ENCODE measurements at regions not wholly inside any gene's neighbourhood (a gene's known extent, or its start where the extent isn't known, plus 50 kb on each side); places are given as distances from the start of the nearest gene placed in this dataset.
A peak's percentile ranks its signal among the peaks of the same experiment; 100 is the strongest.

DNA sequence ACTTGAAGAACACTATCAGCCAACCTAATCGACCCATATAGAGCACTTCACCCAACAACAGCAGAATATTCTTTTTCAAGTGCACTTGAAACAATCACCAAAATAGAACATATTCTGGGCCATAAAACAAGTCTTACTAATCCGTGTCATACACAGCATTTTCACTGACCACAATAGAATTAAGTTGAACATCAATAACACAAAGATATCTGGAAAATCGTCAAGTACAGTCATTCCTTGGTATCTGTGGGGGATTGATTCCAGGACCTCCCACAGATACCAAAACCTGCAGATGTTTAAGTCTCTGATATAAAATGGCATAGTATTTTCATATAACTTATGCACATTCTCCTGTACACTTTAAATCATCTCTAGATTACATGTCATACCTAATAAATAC, 295.7 kb downstream of the BCL11B start:
- Mint-ChIP-seq H3K4me3 (no peak overlapping the region), H3K9me3 (peaks cover 12% of the 10 kb centered on the region), H3K27ac (no peak overlapping the region), H3K36me3 (ENCODE audit: low read depth) (no peaks in the 10 kb centered on the region), H3K4me1 (peaks cover 9% of the 10 kb centered on the region), H3K27me3 (ENCODE audit: insufficient read depth) (no peaks in the 10 kb centered on the region)
- no peaks in the 10 kb centered on the region for H3K9me3 ChIP-seq (ENCODE audit: control insufficient read depth, low read length)
- H3K4me3 ChIP-seq (ENCODE audit: low read length) = no peak overlapping the region
- H3K4me1 ChIP-seq (ENCODE audit: control insufficient read depth, insufficient read depth, low read length) = no peaks in the 10 kb centered on the region
- no peaks in the 10 kb centered on the region for H3K27me3 ChIP-seq (ENCODE audit: control insufficient read depth, insufficient read depth, low read length, poor library complexity, severe bottlenecking)
- H3K27ac ChIP-seq (ENCODE audit: low read depth, low read length) = no peak overlapping the region
- TF ChIP-seq, protein P1, sequence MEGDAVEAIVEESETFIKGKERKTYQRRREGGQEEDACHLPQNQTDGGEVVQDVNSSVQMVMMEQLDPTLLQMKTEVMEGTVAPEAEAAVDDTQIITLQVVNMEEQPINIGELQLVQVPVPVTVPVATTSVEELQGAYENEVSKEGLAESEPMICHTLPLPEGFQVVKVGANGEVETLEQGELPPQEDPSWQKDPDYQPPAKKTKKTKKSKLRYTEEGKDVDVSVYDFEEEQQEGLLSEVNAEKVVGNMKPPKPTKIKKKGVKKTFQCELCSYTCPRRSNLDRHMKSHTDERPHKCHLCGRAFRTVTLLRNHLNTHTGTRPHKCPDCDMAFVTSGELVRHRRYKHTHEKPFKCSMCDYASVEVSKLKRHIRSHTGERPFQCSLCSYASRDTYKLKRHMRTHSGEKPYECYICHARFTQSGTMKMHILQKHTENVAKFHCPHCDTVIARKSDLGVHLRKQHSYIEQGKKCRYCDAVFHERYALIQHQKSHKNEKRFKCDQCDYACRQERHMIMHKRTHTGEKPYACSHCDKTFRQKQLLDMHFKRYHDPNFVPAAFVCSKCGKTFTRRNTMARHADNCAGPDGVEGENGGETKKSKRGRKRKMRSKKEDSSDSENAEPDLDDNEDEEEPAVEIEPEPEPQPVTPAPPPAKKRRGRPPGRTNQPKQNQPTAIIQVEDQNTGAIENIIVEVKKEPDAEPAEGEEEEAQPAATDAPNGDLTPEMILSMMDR (conservative IDR thresholded peaks at IDR 0.05) = no peak
- no peaks in the 10 kb centered on the region for H3K36me3 ChIP-seq (ENCODE audit: control insufficient read depth, insufficient read depth, low read length)
- no peak for DNase-seq
- WGBS, 2 experiments (ENCODE audit: insufficient coverage in 1 of 2, insufficient read length in 1 of 2) = 82 to 91% methylated on average over 2 to 3 of the region's 3 CpGs
- H3K9ac ChIP-seq (ENCODE audit: extremely low read depth, low read length, poor library complexity, severe bottlenecking) = no peak overlapping the region

DNA sequence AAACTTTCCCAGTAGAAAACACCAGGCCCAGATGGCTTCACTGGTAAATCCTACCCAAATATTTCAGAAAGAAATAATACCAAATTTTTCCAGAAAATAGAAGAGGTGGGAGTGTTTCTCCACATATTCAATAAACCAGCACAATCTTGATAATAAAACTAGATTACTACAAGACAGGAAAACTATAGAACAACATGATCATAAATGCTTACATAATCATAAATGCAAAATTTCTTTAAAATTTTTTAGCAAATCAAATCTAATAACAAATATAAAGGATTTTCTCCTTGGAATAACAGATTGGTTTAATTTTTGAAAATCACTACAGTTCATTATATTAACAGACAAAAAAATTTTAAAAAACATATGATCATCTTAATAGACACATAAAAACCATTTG, 294.5 kb downstream of the BCL11B start:
- no peak for DNase-seq
- H3K4me3 ChIP-seq (ENCODE audit: low read length) = no peak overlapping the region
- no peaks in the 10 kb centered on the region for H3K27me3 Mint-ChIP-seq (ENCODE audit: insufficient read depth)
- peaks cover 12% of the 10 kb centered on the region for H3K9me3 Mint-ChIP-seq
- H3K4me1 ChIP-seq (ENCODE audit: control insufficient read depth, insufficient read depth, low read length) = peaks cover 4% of the 10 kb centered on the region
- no peaks in the 10 kb centered on the region for H3K27me3 ChIP-seq (ENCODE audit: control insufficient read depth, insufficient read depth, low read length, poor library complexity, severe bottlenecking)
- H3K27ac Mint-ChIP-seq = no peak overlapping the region
- H3K9me3 ChIP-seq (ENCODE audit: control insufficient read depth, low read length) = no peaks in the 10 kb centered on the region
- peaks cover 10% of the 10 kb centered on the region for H3K4me1 Mint-ChIP-seq
- TF ChIP-seq, protein P1 (conservative IDR thresholded peaks at IDR 0.05) = no peak
- H3K36me3 Mint-ChIP-seq (ENCODE audit: low read depth) = no peaks in the 10 kb centered on the region
- no peak overlapping the region for H3K9ac ChIP-seq (ENCODE audit: extremely low read depth, low read length, poor library complexity, severe bottlenecking)
- H3K4me3 Mint-ChIP-seq = no peak overlapping the region
- no peak overlapping the region for H3K27ac ChIP-seq (ENCODE audit: low read depth, low read length)
- no peaks in the 10 kb centered on the region for H3K36me3 ChIP-seq (ENCODE audit: control insufficient read depth, insufficient read depth, low read length)

DNA sequence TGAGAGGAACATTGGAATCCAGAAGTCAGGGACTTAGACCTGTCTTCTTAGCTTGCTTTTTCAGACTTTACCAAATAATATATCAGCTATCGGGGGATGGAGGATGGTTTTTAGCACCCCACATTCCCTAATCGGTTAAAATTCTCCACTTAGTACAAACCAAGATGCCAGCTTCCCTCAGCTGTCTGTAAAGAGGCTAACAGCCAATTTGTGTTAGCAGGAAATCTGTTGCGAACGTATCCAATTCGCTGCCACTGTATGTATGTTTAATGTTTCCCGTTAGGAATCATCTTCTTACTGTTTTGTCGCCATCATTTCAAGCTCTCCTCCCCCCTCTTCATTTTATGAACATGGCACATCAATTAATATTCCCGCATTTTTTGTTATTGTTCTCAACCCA, 289.0 kb downstream of the BCL11B start:
- Mint-ChIP-seq H3K9me3 (peaks cover 29% of the 10 kb centered on the region), H3K36me3 (ENCODE audit: low read depth) (no peaks in the 10 kb centered on the region), H3K27ac (no peak overlapping the region), H3K4me3 (no peak overlapping the region), H3K27me3 (ENCODE audit: insufficient read depth) (no peaks in the 10 kb centered on the region), H3K4me1 (peaks cover 15% of the 10 kb centered on the region)
- H3K9me3 ChIP-seq (ENCODE audit: control insufficient read depth, low read length) = no peaks in the 10 kb centered on the region
- peaks cover 5% of the 10 kb centered on the region for H3K4me1 ChIP-seq (ENCODE audit: control insufficient read depth, insufficient read depth, low read length)
- TF ChIP-seq, protein P1 (conservative IDR thresholded peaks at IDR 0.05) = no peak
- no peak overlapping the region for H3K27ac ChIP-seq (ENCODE audit: low read depth, low read length)
- no peak overlapping the region for H3K4me3 ChIP-seq (ENCODE audit: low read length)
- no peak overlapping the region for H3K9ac ChIP-seq (ENCODE audit: extremely low read depth, low read length, poor library complexity, severe bottlenecking)
- DNase-seq = peak; percentile 24
- WGBS, 2 experiments (ENCODE audit: insufficient coverage in 1 of 2, insufficient read length in 1 of 2) = 91 to 95% methylated on average over 8 of the region's 8 CpGs
- no peaks in the 10 kb centered on the region for H3K27me3 ChIP-seq (ENCODE audit: control insufficient read depth, insufficient read depth, low read length, poor library complexity, severe bottlenecking)
- no peaks in the 10 kb centered on the region for H3K36me3 ChIP-seq (ENCODE audit: control insufficient read depth, insufficient read depth, low read length)

Measured in endodermal cell (in vitro differentiated cells).